Mesendoderm (in vitro differentiated cells): ENCODE measurements at regions not wholly inside any gene's neighbourhood (a gene's known extent, or its start where the extent isn't known, plus 50 kb on each side); places are given as distances from the start of the nearest gene placed in this dataset.
A peak's percentile ranks its signal among the peaks of the same experiment; 100 is the strongest.

Experiments
- DNase-seq: peaks from one replicate; pipeline ENCODE4 v3.0.0; 2013
- H2AK5ac ChIP-seq: 2 replicates; pipeline ENCODE4 v1.6.1; 2013; ENCODE audit warnings: low read length, inconsistent platforms
- H2BK120ac ChIP-seq: 2 replicates; pipeline ENCODE4 v1.6.1; 2013; ENCODE audit warnings: low read depth, mild to moderate bottlenecking, low read length, moderate library complexity, mixed read lengths
- H2BK15ac ChIP-seq: replicated peaks from 2 replicates; pipeline ENCODE4 v1.6.1; 2013; ENCODE audit warnings: low read depth, mild to moderate bottlenecking, moderate library complexity
- H2BK5ac ChIP-seq: 2 replicates; pipeline ENCODE4 v1.6.1; 2013; ENCODE audit warnings: low read length, inconsistent platforms
- H3K18ac ChIP-seq: 2 replicates; pipeline ENCODE4 v1.6.1; 2013; ENCODE audit warnings: mild to moderate bottlenecking, low read length, mixed read lengths
- H3K23ac ChIP-seq: one replicate; pipeline ENCODE4 v1.6.1; 2013; ENCODE audit warnings: low read length
- H3K27ac ChIP-seq: 2 replicates; pipeline ENCODE4 v1.5.1; 2013; ENCODE audit warnings: low read depth, mild to moderate bottlenecking, inconsistent platforms, low read length, moderate library complexity
- H3K27me3 ChIP-seq: 2 replicates; pipeline ENCODE4 v1.6.1; 2013; ENCODE audit warnings: low read length, control low read depth, mild to moderate bottlenecking, inconsistent platforms; ENCODE audit not compliant: insufficient read depth, poor library complexity
- H3K36me3 ChIP-seq: 2 replicates; pipeline ENCODE4 v1.6.1; 2013; ENCODE audit warnings: low read length, inconsistent platforms; ENCODE audit not compliant: control insufficient read depth, insufficient read depth
- H3K4ac ChIP-seq: one replicate; pipeline ENCODE4 v1.6.1; 2013; ENCODE audit warnings: low read depth, mild to moderate bottlenecking, low read length, moderate library complexity
- H3K4me1 ChIP-seq: 2 replicates; pipeline ENCODE4 v1.6.1; 2013; ENCODE audit warnings: low read depth, low read length, inconsistent platforms; ENCODE audit not compliant: control insufficient read depth
- H3K4me2 ChIP-seq: 2 replicates; pipeline ENCODE4 v1.6.1; 2013; ENCODE audit warnings: low read length
- H3K4me3 ChIP-seq: 2 replicates; pipeline ENCODE4 v1.5.1; 2013; ENCODE audit warnings: mild to moderate bottlenecking, low read length
- H3K56ac ChIP-seq: one replicate; pipeline ENCODE4 v1.6.1; 2013; ENCODE audit warnings: low read length
- H3K79me1 ChIP-seq: 2 replicates; pipeline ENCODE4 v1.6.1; 2013; ENCODE audit warnings: low read length, inconsistent platforms
- H3K79me2 ChIP-seq: 2 replicates; pipeline ENCODE4 v1.6.1; 2013; ENCODE audit warnings: mild to moderate bottlenecking, low read length; ENCODE audit not compliant: control insufficient read depth, insufficient read depth
- H3K9ac ChIP-seq: 2 replicates; pipeline ENCODE4 v1.6.1; 2013; ENCODE audit warnings: low read length, inconsistent platforms
- H4K5ac ChIP-seq: one replicate; pipeline ENCODE4 v1.6.1; 2013; ENCODE audit warnings: low read length
- H4K8ac ChIP-seq: one replicate; pipeline ENCODE4 v1.6.1; 2013; ENCODE audit warnings: low read depth, mild to moderate bottlenecking, control low read depth, low read length, moderate library complexity
- WGBS: extraction: QIAGEN DNeasy Blood & Tissue Kit; methylation state at CpG from one replicate; pipeline ENCODE4 v1.1.7; 2013; ENCODE audit warnings: low lambda C conversion rate, missing lambda C conversion rate; ENCODE audit not compliant: insufficient coverage; ENCODE audit errors: extremely low coverage; 5-methylcytosine and 5-hydroxymethylcytosine counted together

GRCh38 chr14:100664231-100664630 is 62.5 kb upstream of the DLK1 start:
- H2AK5ac ChIP-seq = no peak overlapping the region
- no peak overlapping the region for H4K5ac ChIP-seq
- peaks cover 3% of the 10 kb centered on the region for H3K4me1 ChIP-seq
- no peak overlapping the region for H4K8ac ChIP-seq
- no peak overlapping the region for H3K18ac ChIP-seq
- no peak overlapping the region for H2BK120ac ChIP-seq
- no peak overlapping the region for H3K9ac ChIP-seq
- H3K23ac ChIP-seq = no peak overlapping the region
- H3K4me2 ChIP-seq = no peak overlapping the region
- no peak overlapping the region for H3K56ac ChIP-seq
- no peak overlapping the region for H3K27ac ChIP-seq
- no peak overlapping the region for H2BK15ac ChIP-seq
- H3K36me3 ChIP-seq = no peaks in the 10 kb centered on the region
- H3K4ac ChIP-seq = no peak overlapping the region
- H3K4me3 ChIP-seq = no peak overlapping the region
- H3K27me3 ChIP-seq = no peaks in the 10 kb centered on the region
- no peaks in the 10 kb centered on the region for H3K79me2 ChIP-seq
- no peaks in the 10 kb centered on the region for H3K79me1 ChIP-seq
- DNase-seq = no peak
- no CpG with 5 or more reads among the region's 5 CpGs for WGBS
- H2BK5ac ChIP-seq = no peak overlapping the region

DNA sequence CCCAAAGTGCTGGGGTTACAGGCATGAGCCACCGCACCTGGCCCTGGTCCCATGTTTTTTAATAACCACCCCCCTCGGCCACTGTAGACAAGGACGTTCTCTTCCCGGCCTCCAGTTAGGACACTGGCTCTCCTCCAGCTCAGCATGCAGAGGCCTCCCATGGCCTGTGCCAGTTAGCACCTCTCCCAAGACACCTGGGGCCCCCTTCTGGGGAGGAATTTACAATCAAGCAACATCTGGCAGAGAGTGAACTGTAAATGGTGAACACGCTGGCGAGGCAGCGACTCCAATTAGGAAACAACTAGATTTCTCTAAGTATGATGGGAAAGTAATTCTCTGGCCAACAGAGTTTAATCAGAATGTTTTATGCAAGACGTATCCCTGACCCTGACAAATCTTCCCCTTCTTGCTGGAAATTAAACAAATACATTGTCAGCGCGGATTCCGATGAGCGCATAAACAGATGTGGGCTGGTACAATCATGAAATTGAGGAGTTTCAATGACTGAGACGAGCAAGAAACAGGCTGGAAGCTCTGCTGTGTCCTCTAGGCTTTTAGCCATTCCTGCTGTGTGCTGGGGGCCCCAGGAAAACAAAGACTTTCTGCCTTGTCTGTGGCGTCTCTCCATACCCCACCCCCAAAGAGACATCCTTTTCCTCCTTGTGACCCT is 61.7 kb upstream of the DLK1 start:
- WGBS = no CpG with 5 or more reads among the region's 14 CpGs
- H2BK5ac ChIP-seq = no peak overlapping the region
- no peak overlapping the region for H2AK5ac ChIP-seq
- H3K27ac ChIP-seq = no peak overlapping the region
- H3K4me2 ChIP-seq = no peak overlapping the region
- no peak overlapping the region for H3K18ac ChIP-seq
- H2BK15ac ChIP-seq = no peak overlapping the region
- no peak overlapping the region for H3K23ac ChIP-seq
- DNase-seq = no peak
- no peaks in the 10 kb centered on the region for H3K36me3 ChIP-seq
- H3K9ac ChIP-seq = no peak overlapping the region
- no peaks in the 10 kb centered on the region for H3K79me1 ChIP-seq
- no peak overlapping the region for H4K5ac ChIP-seq
- H2BK120ac ChIP-seq = no peak overlapping the region
- no peak overlapping the region for H3K56ac ChIP-seq
- no peaks in the 10 kb centered on the region for H3K27me3 ChIP-seq
- peaks cover 3% of the 10 kb centered on the region for H3K4me1 ChIP-seq
- H3K4ac ChIP-seq = no peak overlapping the region
- no peaks in the 10 kb centered on the region for H3K79me2 ChIP-seq
- no peak overlapping the region for H3K4me3 ChIP-seq
- no peak overlapping the region for H4K8ac ChIP-seq

- no peaks in the 10 kb centered on the region for H3K36me3 ChIP-seq
- H3K23ac ChIP-seq = no peak overlapping the region
- H3K4me1 ChIP-seq = peaks cover 3% of the 10 kb centered on the region
- no peak overlapping the region for H2AK5ac ChIP-seq
- H3K79me2 ChIP-seq = no peaks in the 10 kb centered on the region
- H4K8ac ChIP-seq = no peak overlapping the region
- no peak overlapping the region for H3K4ac ChIP-seq
- WGBS = no CpG with 5 or more reads among the region's 11 CpGs
- no peak overlapping the region for H3K9ac ChIP-seq
- no peak for DNase-seq
- H3K56ac ChIP-seq = peak overlapping the region; percentile 32
- no peak overlapping the region for H3K27ac ChIP-seq
- no peak overlapping the region for H3K18ac ChIP-seq
- no peak overlapping the region for H4K5ac ChIP-seq
- H3K4me2 ChIP-seq = no peak overlapping the region
- no peaks in the 10 kb centered on the region for H3K79me1 ChIP-seq
- H3K4me3 ChIP-seq = no peak overlapping the region
- no peaks in the 10 kb centered on the region for H3K27me3 ChIP-seq
- H2BK5ac ChIP-seq = no peak overlapping the region
- H2BK15ac ChIP-seq = no peak overlapping the region
- no peak overlapping the region for H2BK120ac ChIP-seq
Observed at GRCh38 chr14:100665511-100666032, 61.1 kb upstream of the DLK1 start.

GRCh38 chr14:100666403-100666802 is 60.3 kb upstream of the DLK1 start:
- Histone ChIP-seq H3K4ac (no peak overlapping the region), H3K36me3 (no peaks in the 10 kb centered on the region), H2BK15ac (no peak overlapping the region), H3K9ac (no peak overlapping the region), H2BK5ac (no peak overlapping the region), H2AK5ac (peak overlapping the region; percentile 6), H3K4me3 (no peak overlapping the region), H2BK120ac (no peak overlapping the region), H3K18ac (no peak overlapping the region), H3K27me3 (no peaks in the 10 kb centered on the region), H3K79me1 (no peaks in the 10 kb centered on the region), H3K56ac (no peak overlapping the region), H3K27ac (no peak overlapping the region), H3K4me2 (no peak overlapping the region), H3K4me1 (peaks cover 3% of the 10 kb centered on the region), H3K79me2 (no peaks in the 10 kb centered on the region), H4K5ac (no peak overlapping the region), H3K23ac (no peak overlapping the region), H4K8ac (no peak overlapping the region)
- DNase-seq = no peak
- WGBS = no CpG with 5 or more reads among the region's 3 CpGs

- H3K79me2 ChIP-seq = no peaks in the 10 kb centered on the region
- H3K27me3 ChIP-seq = no peaks in the 10 kb centered on the region
- no peak overlapping the region for H3K4me2 ChIP-seq
- no peak overlapping the region for H3K27ac ChIP-seq
- no peaks in the 10 kb centered on the region for H3K79me1 ChIP-seq
- WGBS = no CpG with 5 or more reads among the region's 10 CpGs
- no peak overlapping the region for H2BK15ac ChIP-seq
- no peak overlapping the region for H3K56ac ChIP-seq
- H3K4me1 ChIP-seq = peaks cover 3% of the 10 kb centered on the region
- no peak for DNase-seq
- no peak overlapping the region for H4K5ac ChIP-seq
- H3K18ac ChIP-seq = no peak overlapping the region
- H3K4ac ChIP-seq = no peak overlapping the region
- H3K36me3 ChIP-seq = no peaks in the 10 kb centered on the region
- H2BK120ac ChIP-seq = no peak overlapping the region
- no peak overlapping the region for H3K9ac ChIP-seq
- no peak overlapping the region for H2BK5ac ChIP-seq
- H2AK5ac ChIP-seq = no peak overlapping the region
- H4K8ac ChIP-seq = no peak overlapping the region
- no peak overlapping the region for H3K4me3 ChIP-seq
- no peak overlapping the region for H3K23ac ChIP-seq
Observed at GRCh38 chr14:100666851-100667250, 59.8 kb upstream of the DLK1 start.

DNA sequence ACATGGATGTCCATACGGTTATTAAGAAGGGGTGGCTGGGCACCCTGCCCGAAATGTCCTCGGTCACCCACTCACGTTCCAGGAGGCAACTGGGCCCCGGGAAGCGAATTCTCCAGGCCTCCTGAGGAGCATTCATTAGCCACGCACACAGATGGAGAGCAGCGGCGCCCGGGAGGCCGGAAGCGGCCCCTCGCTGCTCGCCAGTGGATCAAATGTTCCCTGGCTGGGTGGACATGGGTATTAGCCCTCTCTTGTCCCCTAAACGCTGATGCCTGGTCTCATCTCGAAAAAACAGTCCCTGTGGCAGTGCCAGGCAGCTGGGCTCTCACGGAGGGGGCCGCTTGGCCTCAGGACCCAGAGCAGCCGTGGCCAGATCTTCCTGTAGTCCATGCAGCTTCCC is 59.0 kb upstream of the DLK1 start:
- Histone ChIP-seq H3K56ac (no peak overlapping the region), H2BK15ac (no peak overlapping the region), H3K79me1 (no peaks in the 10 kb centered on the region), H2AK5ac (no peak overlapping the region), H3K23ac (peak overlapping the region; percentile 1), H3K4ac (no peak overlapping the region), H3K4me3 (no peak overlapping the region), H3K79me2 (no peaks in the 10 kb centered on the region), H3K27me3 (no peaks in the 10 kb centered on the region), H3K4me1 (peaks cover 3% of the 10 kb centered on the region), H3K18ac (no peak overlapping the region), H3K27ac (no peak overlapping the region), H3K9ac (no peak overlapping the region), H3K36me3 (no peaks in the 10 kb centered on the region), H4K5ac (no peak overlapping the region), H4K8ac (no peak overlapping the region), H2BK120ac (no peak overlapping the region), H3K4me2 (no peak overlapping the region), H2BK5ac (no peak overlapping the region)
- no peak for DNase-seq
- WGBS = no CpG with 5 or more reads among the region's 19 CpGs
